HG03521 (cell line): ENCODE measurements at regions not wholly inside any gene's neighbourhood (a gene's known extent, or its start where the extent isn't known, plus 50 kb on each side); places are given as distances from the start of the nearest gene placed in this dataset.
A peak's percentile ranks its signal among the peaks of the same experiment; 100 is the strongest.

Experiments
- ATAC-seq: cut with Tn5 transposase; IDR thresholded peaks from one replicate; pipeline ENCODE4 v1.9.1; 2021; ENCODE audit warnings: mild to moderate bottlenecking, moderate library complexity; ENCODE audit not compliant: unreplicated experiment

GRCh38 chr3:102206511-102207031 lies 228.2 kb upstream of the ZPLD1 start:
- ATAC-seq = no peak

- ATAC-seq = no peak
These were observed 227.7 kb upstream of the ZPLD1 start for GRCh38 chr3:102207151-102207571.

GRCh38 chr3:102215166-102215565 lies 219.6 kb upstream of the ZPLD1 start:
- no peak for ATAC-seq

- no peak for ATAC-seq
These were observed 211.7 kb upstream of the ZPLD1 start for GRCh38 chr3:102223132-102223531.

GRCh38 chr3:102224171-102224570 lies 210.6 kb upstream of the ZPLD1 start:
- no peak for ATAC-seq

GRCh38 chr3:102225005-102225404 lies 209.8 kb upstream of the ZPLD1 start:
- no peak for ATAC-seq

- ATAC-seq = no peak
These were observed 209.2 kb upstream of the ZPLD1 start for GRCh38 chr3:102225407-102226132.

- ATAC-seq = no peak
These were observed 208.4 kb upstream of the ZPLD1 start for GRCh38 chr3:102226463-102226862.

- peak; percentile 51 for ATAC-seq
These were observed 205.7 kb upstream of the ZPLD1 start for GRCh38 chr3:102229062-102229655.

GRCh38 chr3:102230057-102230456 lies 204.8 kb upstream of the ZPLD1 start:
- ATAC-seq = no peak

- ATAC-seq = peak; percentile 92
These were observed 200.9 kb upstream of the ZPLD1 start for GRCh38 chr3:102233881-102234280.

- no peak for ATAC-seq
These were observed 199.1 kb upstream of the ZPLD1 start for GRCh38 chr3:102235679-102236078.

GRCh38 chr3:102237181-102237580 lies 197.6 kb upstream of the ZPLD1 start:
- ATAC-seq = no peak

GRCh38 chr3:102237838-102238237 lies 197.0 kb upstream of the ZPLD1 start:
- no peak for ATAC-seq

GRCh38 chr3:102238362-102238761 lies 196.5 kb upstream of the ZPLD1 start:
- no peak for ATAC-seq

GRCh38 chr3:102240720-102241119 lies 194.1 kb upstream of the ZPLD1 start:
- no peak for ATAC-seq

GRCh38 chr3:102248981-102249705 lies 185.7 kb upstream of the ZPLD1 start:
- ATAC-seq = no peak

- no peak for ATAC-seq
These were observed 179.1 kb upstream of the ZPLD1 start for GRCh38 chr3:102255736-102256135.

- peak; percentile 70 for ATAC-seq
These were observed 176.1 kb upstream of the ZPLD1 start for GRCh38 chr3:102258666-102259227.

GRCh38 chr3:102259663-102260062 lies 175.2 kb upstream of the ZPLD1 start:
- no peak for ATAC-seq

- no peak for ATAC-seq
These were observed 169.1 kb upstream of the ZPLD1 start for GRCh38 chr3:102265720-102266119.
